ENCODE measurements at regions not wholly inside any gene's neighbourhood (a gene's known extent, or its start where the extent isn't known, plus 50 kb on each side); places are given as distances from the start of the nearest gene placed in this dataset.

GRCh38 chr14:42378274-42378673, 771.6 kb downstream of the LRFN5 start:
- H3K4me1 ChIP-seq, result no peaks in the 10 kb centered on the region
- H3K27ac ChIP-seq, result no peak overlapping the region
- H3K36me3 ChIP-seq, result no peaks in the 10 kb centered on the region
- TF ChIP-seq, protein P1, sequence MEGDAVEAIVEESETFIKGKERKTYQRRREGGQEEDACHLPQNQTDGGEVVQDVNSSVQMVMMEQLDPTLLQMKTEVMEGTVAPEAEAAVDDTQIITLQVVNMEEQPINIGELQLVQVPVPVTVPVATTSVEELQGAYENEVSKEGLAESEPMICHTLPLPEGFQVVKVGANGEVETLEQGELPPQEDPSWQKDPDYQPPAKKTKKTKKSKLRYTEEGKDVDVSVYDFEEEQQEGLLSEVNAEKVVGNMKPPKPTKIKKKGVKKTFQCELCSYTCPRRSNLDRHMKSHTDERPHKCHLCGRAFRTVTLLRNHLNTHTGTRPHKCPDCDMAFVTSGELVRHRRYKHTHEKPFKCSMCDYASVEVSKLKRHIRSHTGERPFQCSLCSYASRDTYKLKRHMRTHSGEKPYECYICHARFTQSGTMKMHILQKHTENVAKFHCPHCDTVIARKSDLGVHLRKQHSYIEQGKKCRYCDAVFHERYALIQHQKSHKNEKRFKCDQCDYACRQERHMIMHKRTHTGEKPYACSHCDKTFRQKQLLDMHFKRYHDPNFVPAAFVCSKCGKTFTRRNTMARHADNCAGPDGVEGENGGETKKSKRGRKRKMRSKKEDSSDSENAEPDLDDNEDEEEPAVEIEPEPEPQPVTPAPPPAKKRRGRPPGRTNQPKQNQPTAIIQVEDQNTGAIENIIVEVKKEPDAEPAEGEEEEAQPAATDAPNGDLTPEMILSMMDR (IDR thresholded peaks at IDR 0.05), result no peak
- no peak for TF ChIP-seq POLR2A (IDR thresholded peaks at IDR 0.05)
- DNase-seq, result no peak
- H3K9me3 ChIP-seq, result no peaks in the 10 kb centered on the region
- no peak overlapping the region for H3K4me3 ChIP-seq
- no peaks in the 10 kb centered on the region for H3K27me3 ChIP-seq

DNA sequence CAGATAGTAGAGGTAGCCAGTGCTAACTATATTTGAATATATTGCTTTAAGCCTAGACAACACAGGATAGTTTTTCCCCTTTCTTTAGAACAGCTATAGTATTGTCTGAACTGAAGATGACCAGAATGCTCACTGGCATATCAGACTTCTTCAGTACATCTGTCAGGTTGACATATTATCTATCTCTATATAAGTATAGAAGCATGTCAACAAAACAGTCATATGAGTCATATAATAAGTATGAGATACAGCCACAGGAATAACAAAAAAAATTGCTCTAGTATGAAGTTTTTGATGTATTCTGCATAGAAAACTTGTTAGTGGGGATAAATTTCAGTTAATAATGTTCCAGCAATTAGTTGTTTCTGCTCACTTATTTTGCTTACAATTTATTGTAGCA, 767.7 kb downstream of the LRFN5 start:
- TF ChIP-seq, protein P1 (IDR thresholded peaks at IDR 0.05), result no peak
- TF ChIP-seq POLR2A (IDR thresholded peaks at IDR 0.05), result no peak
- H3K36me3 ChIP-seq, result no peaks in the 10 kb centered on the region
- no peak overlapping the region for H3K4me3 ChIP-seq
- H3K27ac ChIP-seq, result no peak overlapping the region
- no peaks in the 10 kb centered on the region for H3K4me1 ChIP-seq
- H3K27me3 ChIP-seq, result no peaks in the 10 kb centered on the region
- DNase-seq, result no peak
- H3K9me3 ChIP-seq, result no peaks in the 10 kb centered on the region

DNA sequence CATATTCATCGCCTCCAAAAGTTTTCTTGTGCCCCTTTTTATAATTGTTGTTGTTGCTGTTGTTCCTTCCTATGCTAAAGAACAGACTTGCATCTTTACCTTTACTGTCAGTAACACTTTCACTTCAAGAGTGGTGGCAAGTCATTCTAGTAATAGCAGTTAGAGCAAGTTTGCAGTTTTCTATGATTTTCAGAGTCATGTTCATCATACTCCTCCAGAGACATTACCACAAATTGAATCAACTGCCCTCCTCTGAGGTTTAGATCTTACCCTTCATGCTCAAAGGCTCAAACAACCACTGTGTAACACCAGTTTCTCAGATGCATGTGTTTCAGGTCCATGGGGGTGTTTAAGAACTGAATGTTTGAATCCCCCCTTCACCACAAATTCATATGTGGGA, 763.4 kb downstream of the LRFN5 start:
- DNase-seq, result no peak
- Histone ChIP-seq H3K27ac (no peak overlapping the region), H3K36me3 (no peaks in the 10 kb centered on the region), H3K9me3 (no peaks in the 10 kb centered on the region), H3K4me1 (no peaks in the 10 kb centered on the region), H3K4me3 (no peak overlapping the region), H3K27me3 (no peaks in the 10 kb centered on the region)
- TF ChIP-seq, protein P1 (IDR thresholded peaks at IDR 0.05), result no peak
- TF ChIP-seq POLR2A (IDR thresholded peaks at IDR 0.05), result no peak

- H3K9me3 ChIP-seq, result no peaks in the 10 kb centered on the region
- no peaks in the 10 kb centered on the region for H3K4me1 ChIP-seq
- no peaks in the 10 kb centered on the region for H3K27me3 ChIP-seq
- H3K36me3 ChIP-seq, result no peaks in the 10 kb centered on the region
- DNase-seq, result no peak
- H3K4me3 ChIP-seq, result no peak overlapping the region
- no peak overlapping the region for H3K27ac ChIP-seq
- TF ChIP-seq, protein P1 (IDR thresholded peaks at IDR 0.05), result no peak
- no peak for TF ChIP-seq POLR2A (IDR thresholded peaks at IDR 0.05)
Observed at GRCh38 chr14:42368234-42368633, 761.6 kb downstream of the LRFN5 start.

DNA sequence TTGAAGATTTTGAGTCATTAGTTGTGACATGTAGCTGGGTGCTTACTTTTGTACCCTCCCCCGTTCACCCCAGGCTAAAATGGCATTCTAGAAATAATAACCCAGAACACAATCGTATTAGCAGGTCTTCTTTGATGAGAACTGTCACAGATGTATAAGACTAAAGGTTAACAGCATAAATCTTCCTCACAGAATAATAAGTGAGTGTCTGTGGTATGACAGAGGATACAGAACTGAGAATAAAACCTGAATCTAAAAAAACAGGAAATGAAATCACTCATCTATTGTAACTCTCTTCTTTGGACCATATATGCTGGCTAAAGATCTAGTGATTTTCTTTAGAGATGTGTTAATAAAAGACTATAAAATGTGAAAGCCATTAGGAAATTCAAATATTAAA, 746.6 kb downstream of the LRFN5 start:
- Histone ChIP-seq H3K4me1 (no peaks in the 10 kb centered on the region), H3K36me3 (no peaks in the 10 kb centered on the region), H3K9me3 (no peaks in the 10 kb centered on the region), H3K27me3 (no peaks in the 10 kb centered on the region), H3K27ac (no peak overlapping the region), H3K4me3 (no peak overlapping the region)
- no peak for DNase-seq
- TF ChIP-seq, protein P1 (IDR thresholded peaks at IDR 0.05), result no peak
- TF ChIP-seq POLR2A (IDR thresholded peaks at IDR 0.05), result no peak

- Histone ChIP-seq H3K9me3 (peaks cover 0 to 3% (median 0%) of the 10 kb centered on the region in 4 donors), H3K4me3 (no peak overlapping the region), H3K27me3 (no peaks in the 10 kb centered on the region), H3K36me3 (no peaks in the 10 kb centered on the region), H3K4me1 (no peaks in the 10 kb centered on the region), H3K27ac (no peak overlapping the region)
- TF ChIP-seq, protein P1 (IDR thresholded peaks at IDR 0.05), result no peak
- TF ChIP-seq POLR2A (IDR thresholded peaks at IDR 0.05), result no peak
- DNase-seq, result no peak
Observed at GRCh38 chr14:42335918-42336317, 729.2 kb downstream of the LRFN5 start.
